HG03025 (cell line): ENCODE measurements at regions not wholly inside any gene's neighbourhood (a gene's known extent, or its start where the extent isn't known, plus 50 kb on each side); places are given as distances from the start of the nearest gene placed in this dataset.
A peak's percentile ranks its signal among the peaks of the same experiment; 100 is the strongest.
"Not testable (repeated sequence)": the region's sequence is repeated elsewhere in the genome, so short reads cannot be mapped to it uniquely, and the experiment has no call there.

Experiments used
- ATAC-seq: cut with Tn5 transposase; IDR thresholded peaks from one replicate; pipeline ENCODE4 v1.9.1; 2021; ENCODE audit warnings: mild to moderate bottlenecking, moderate library complexity; ENCODE audit not compliant: unreplicated experiment, low FRiP score

- ATAC-seq = not testable (repeated sequence)
These were observed 64.5 kb downstream of the SLC30A10 start for GRCh38 chr1:219863816-219864215.

GRCh38 chr1:219862366-219862765 is 66.0 kb downstream of the SLC30A10 start:
- ATAC-seq = no peak

- ATAC-seq = no peak
These were observed 69.4 kb downstream of the SLC30A10 start for GRCh38 chr1:219858980-219859379.

- ATAC-seq = no peak
These were observed 81.0 kb downstream of the SLC30A10 start for GRCh38 chr1:219847215-219847855.

GRCh38 chr1:219839595-219839994 is 88.8 kb downstream of the SLC30A10 start:
- ATAC-seq = not testable (repeated sequence)

GRCh38 chr1:219837994-219838294 is 90.4 kb downstream of the SLC30A10 start:
- no peak for ATAC-seq

GRCh38 chr1:219837274-219837993 is 90.9 kb downstream of the SLC30A10 start:
- ATAC-seq = no peak

- ATAC-seq = no peak
These were observed 93.9 kb downstream of the SLC30A10 start for GRCh38 chr1:219834314-219834917.

- no peak for ATAC-seq
These were observed 95.0 kb downstream of the SLC30A10 start for GRCh38 chr1:219833214-219833815.

- no peak for ATAC-seq
These were observed 102.1 kb downstream of the SLC30A10 start for GRCh38 chr1:219826290-219826689.

- ATAC-seq = no peak
These were observed 103.0 kb downstream of the SLC30A10 start for GRCh38 chr1:219825355-219825754.

- no peak for ATAC-seq
These were observed 104.0 kb downstream of the SLC30A10 start for GRCh38 chr1:219824338-219824737.

- ATAC-seq = no peak
These were observed 107.8 kb downstream of the SLC30A10 start for GRCh38 chr1:219820551-219820950.

GRCh38 chr1:219817914-219818313 is 110.4 kb downstream of the SLC30A10 start:
- no peak for ATAC-seq

- ATAC-seq = no peak
These were observed 115.1 kb downstream of the SLC30A10 start for GRCh38 chr1:219813294-219813693.

- ATAC-seq = peak; percentile 81
These were observed 115.7 kb downstream of the SLC30A10 start for GRCh38 chr1:219812491-219813203.

- ATAC-seq = no peak
These were observed 116.3 kb downstream of the SLC30A10 start for GRCh38 chr1:219812086-219812485.

GRCh38 chr1:219810451-219810850 is 117.9 kb downstream of the SLC30A10 start:
- no peak for ATAC-seq

GRCh38 chr1:219808790-219809189 is 119.6 kb downstream of the SLC30A10 start:
- ATAC-seq = no peak

GRCh38 chr1:219806642-219807041 is 121.7 kb downstream of the SLC30A10 start:
- ATAC-seq = no peak

- ATAC-seq = no peak
These were observed 122.3 kb downstream of the SLC30A10 start for GRCh38 chr1:219806020-219806419.
